ENCODE measurements at regions not wholly inside any gene's neighbourhood (a gene's known extent, or its start where the extent isn't known, plus 50 kb on each side); places are given as distances from the start of the nearest gene placed in this dataset.

DNA sequence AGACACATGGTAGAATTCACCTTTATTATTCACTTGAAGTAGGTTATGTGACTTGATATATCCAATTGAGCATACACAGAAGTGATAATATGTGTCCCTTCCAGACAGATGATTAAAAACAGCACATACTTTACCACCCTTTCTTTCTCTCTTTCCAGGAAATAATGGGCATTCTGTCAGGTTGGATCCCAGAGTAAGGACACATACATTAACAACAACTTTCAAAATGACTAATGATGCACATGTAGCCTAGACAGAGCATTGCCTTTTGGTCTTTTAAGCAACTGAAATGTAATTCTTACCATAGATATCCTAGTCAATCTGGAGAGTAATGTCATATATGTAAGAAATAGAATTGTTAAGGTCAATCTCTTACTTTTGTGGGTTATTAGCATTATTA, 1748.7 kb downstream of the EFNA5 start:
- H3K4me1 Mint-ChIP-seq (ENCODE audit: unreplicated experiment) = no peaks in the 10 kb centered on the region
- H3K4me3 Mint-ChIP-seq (ENCODE audit: unreplicated experiment) = no peak overlapping the region
- H3K27ac Mint-ChIP-seq (ENCODE audit: unreplicated experiment) = no peak overlapping the region
- TF ChIP-seq CTCF (IDR thresholded peaks at IDR 0.05; ENCODE audit: unreplicated experiment) = no peak
- peaks cover 1% of the 10 kb centered on the region for H3K27me3 Mint-ChIP-seq (ENCODE audit: unreplicated experiment)
- no peaks in the 10 kb centered on the region for H3K36me3 Mint-ChIP-seq (ENCODE audit: low read depth, unreplicated experiment)
- DNase-seq (ENCODE audit: low spot score) = no peak
- H3K9me3 Mint-ChIP-seq (ENCODE audit: unreplicated experiment) = no peaks in the 10 kb centered on the region

GRCh38 chr5:105917189-105917588, 1753.5 kb downstream of the EFNA5 start:
- H3K27me3 Mint-ChIP-seq (ENCODE audit: unreplicated experiment) = peaks cover 1% of the 10 kb centered on the region
- H3K9me3 Mint-ChIP-seq (ENCODE audit: unreplicated experiment) = no peaks in the 10 kb centered on the region
- no peak for TF ChIP-seq CTCF (IDR thresholded peaks at IDR 0.05; ENCODE audit: unreplicated experiment)
- no peak overlapping the region for H3K27ac Mint-ChIP-seq (ENCODE audit: unreplicated experiment)
- no peak for DNase-seq (ENCODE audit: low spot score)
- no peak overlapping the region for H3K4me3 Mint-ChIP-seq (ENCODE audit: unreplicated experiment)
- no peaks in the 10 kb centered on the region for H3K4me1 Mint-ChIP-seq (ENCODE audit: unreplicated experiment)
- no peaks in the 10 kb centered on the region for H3K36me3 Mint-ChIP-seq (ENCODE audit: low read depth, unreplicated experiment)

DNA sequence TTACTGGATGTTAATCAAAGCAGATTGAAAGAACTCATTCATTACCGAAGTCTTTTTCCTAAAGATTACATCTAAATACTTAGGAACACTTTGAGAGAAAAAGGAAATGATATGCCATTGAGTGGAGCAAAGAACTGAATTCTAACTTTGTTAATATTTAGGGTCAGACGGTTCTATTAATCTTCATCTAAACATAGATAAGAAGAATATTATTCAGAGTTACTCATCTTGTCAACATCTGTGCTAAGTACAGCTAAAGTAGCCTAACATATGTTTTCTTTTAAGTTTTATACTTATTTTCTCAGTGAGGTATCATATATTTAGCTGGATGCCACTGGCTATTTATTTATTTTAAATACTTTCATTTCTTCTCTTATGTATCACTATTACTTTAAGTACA, 1763.7 kb downstream of the EFNA5 start:
- no peak for DNase-seq (ENCODE audit: low spot score)
- H3K36me3 Mint-ChIP-seq (ENCODE audit: low read depth, unreplicated experiment) = no peaks in the 10 kb centered on the region
- no peak overlapping the region for H3K4me3 Mint-ChIP-seq (ENCODE audit: unreplicated experiment)
- H3K4me1 Mint-ChIP-seq (ENCODE audit: unreplicated experiment) = no peaks in the 10 kb centered on the region
- TF ChIP-seq CTCF (IDR thresholded peaks at IDR 0.05; ENCODE audit: unreplicated experiment) = no peak
- H3K9me3 Mint-ChIP-seq (ENCODE audit: unreplicated experiment) = no peaks in the 10 kb centered on the region
- no peaks in the 10 kb centered on the region for H3K27me3 Mint-ChIP-seq (ENCODE audit: unreplicated experiment)
- no peak overlapping the region for H3K27ac Mint-ChIP-seq (ENCODE audit: unreplicated experiment)

- Mint-ChIP-seq H3K9me3 (ENCODE audit: unreplicated experiment) (no peaks in the 10 kb centered on the region), H3K27ac (ENCODE audit: unreplicated experiment) (no peak overlapping the region), H3K4me1 (ENCODE audit: unreplicated experiment) (no peaks in the 10 kb centered on the region)
Measured at GRCh38 chr5:105905392-105905791, 1765.3 kb downstream of the EFNA5 start.

DNA sequence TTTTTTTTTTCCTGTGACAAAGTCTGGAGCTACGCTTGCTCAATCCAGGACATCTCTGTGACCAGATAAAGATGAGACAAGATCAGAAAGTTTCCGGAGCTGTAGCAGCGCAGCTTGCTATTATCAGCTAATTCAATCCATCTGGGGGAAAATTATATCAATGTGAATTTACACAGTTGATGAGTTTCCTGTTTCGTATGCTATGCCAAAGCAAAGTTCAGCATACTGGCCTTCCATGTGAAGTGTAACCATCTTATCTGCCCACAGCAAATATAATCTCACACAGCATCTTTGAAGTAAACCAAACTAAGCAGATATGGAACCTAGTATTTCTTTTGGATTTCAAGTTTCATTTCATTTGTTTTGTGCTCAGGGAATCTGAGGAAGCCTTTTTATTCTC, 1767.7 kb downstream of the EFNA5 start:
- no peak for TF ChIP-seq CTCF (IDR thresholded peaks at IDR 0.05; ENCODE audit: unreplicated experiment)
- Mint-ChIP-seq H3K36me3 (ENCODE audit: low read depth, unreplicated experiment) (no peaks in the 10 kb centered on the region), H3K9me3 (ENCODE audit: unreplicated experiment) (no peaks in the 10 kb centered on the region), H3K27ac (ENCODE audit: unreplicated experiment) (no peak overlapping the region), H3K4me1 (ENCODE audit: unreplicated experiment) (no peaks in the 10 kb centered on the region), H3K27me3 (ENCODE audit: unreplicated experiment) (no peaks in the 10 kb centered on the region), H3K4me3 (ENCODE audit: unreplicated experiment) (no peak overlapping the region)
- no peak for DNase-seq (ENCODE audit: low spot score)

More at GRCh38 chr5:105905392-105905791, 1765.3 kb downstream of the EFNA5 start:
- Mint-ChIP-seq H3K27me3 (ENCODE audit: unreplicated experiment) (no peaks in the 10 kb centered on the region), H3K4me3 (ENCODE audit: unreplicated experiment) (no peak overlapping the region), H3K36me3 (ENCODE audit: low read depth, unreplicated experiment) (no peaks in the 10 kb centered on the region)
- DNase-seq (ENCODE audit: low spot score) = no peak
- TF ChIP-seq CTCF (IDR thresholded peaks at IDR 0.05; ENCODE audit: unreplicated experiment) = no peak

Measured in endothelial cell (in vitro differentiated cells).